M059J (cell line): ENCODE measurements at regions not wholly inside any gene's neighbourhood (a gene's known extent, or its start where the extent isn't known, plus 50 kb on each side); places are given as distances from the start of the nearest gene placed in this dataset.

Experiments
- DNase-seq: peaks from one replicate; pipeline ENCODE4 v3.0.0-alpha.2; 2012; ENCODE audit warnings: low read depth

- DNase-seq, result no peak
Measured at GRCh38 chr5:166293892-166294291, 1997.6 kb upstream of the WWC1 start.

DNA sequence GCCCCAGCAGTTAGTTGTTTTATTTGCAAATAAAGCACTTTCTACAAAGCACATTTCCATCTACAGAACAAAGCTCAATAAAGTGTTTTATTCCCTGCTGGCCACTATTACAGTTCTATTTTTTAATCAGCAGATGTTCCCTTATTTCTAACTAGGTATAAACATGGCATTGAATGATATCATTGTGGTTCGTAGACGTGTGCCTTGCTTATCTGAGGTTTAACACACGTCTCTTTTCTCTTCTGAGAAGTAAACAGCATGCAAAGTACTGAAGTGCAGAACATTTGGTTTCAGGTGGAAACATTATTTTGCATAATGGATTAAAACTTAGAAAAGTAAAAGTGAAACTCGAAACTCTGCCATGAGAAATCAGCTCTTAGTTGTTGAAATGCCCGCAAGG lies 1989.3 kb upstream of the WWC1 start:
- no peak for DNase-seq

- DNase-seq, result no peak
Measured at GRCh38 chr5:166317425-166317824, 1974.0 kb upstream of the WWC1 start.

- no peak for DNase-seq
Measured at GRCh38 chr5:166320920-166321480, 1970.4 kb upstream of the WWC1 start.

GRCh38 chr5:166324372-166324771 lies 1967.1 kb upstream of the WWC1 start:
- DNase-seq, result no peak

- no peak for DNase-seq
Measured at GRCh38 chr5:166329149-166329800, 1962.2 kb upstream of the WWC1 start.

GRCh38 chr5:166330036-166330435 lies 1961.4 kb upstream of the WWC1 start:
- no peak for DNase-seq

- DNase-seq, result no peak
Measured at GRCh38 chr5:166331521-166331920, 1959.9 kb upstream of the WWC1 start.

DNA sequence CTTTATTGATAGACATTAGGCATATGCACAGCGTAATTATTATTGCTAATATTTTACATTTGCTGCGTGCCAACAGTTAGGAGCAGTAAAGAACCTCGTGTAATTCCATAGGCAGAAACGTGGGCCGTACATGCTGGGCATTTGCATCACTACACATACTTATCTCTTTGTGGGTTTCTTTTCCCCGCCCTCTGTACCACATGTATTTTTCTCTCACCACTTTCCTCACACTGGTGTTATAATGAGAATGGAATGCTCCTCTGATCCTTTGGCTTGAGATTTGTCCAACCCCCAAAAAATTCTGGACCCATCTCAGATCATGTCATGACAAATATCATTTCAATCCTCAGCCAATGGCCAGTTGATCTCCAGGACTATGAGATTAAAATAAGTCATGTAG lies 1952.6 kb upstream of the WWC1 start:
- no peak for DNase-seq

- no peak for DNase-seq
Measured at GRCh38 chr5:166340039-166340438, 1951.4 kb upstream of the WWC1 start.

GRCh38 chr5:166341740-166342337 lies 1949.6 kb upstream of the WWC1 start:
- DNase-seq, result no peak

DNA sequence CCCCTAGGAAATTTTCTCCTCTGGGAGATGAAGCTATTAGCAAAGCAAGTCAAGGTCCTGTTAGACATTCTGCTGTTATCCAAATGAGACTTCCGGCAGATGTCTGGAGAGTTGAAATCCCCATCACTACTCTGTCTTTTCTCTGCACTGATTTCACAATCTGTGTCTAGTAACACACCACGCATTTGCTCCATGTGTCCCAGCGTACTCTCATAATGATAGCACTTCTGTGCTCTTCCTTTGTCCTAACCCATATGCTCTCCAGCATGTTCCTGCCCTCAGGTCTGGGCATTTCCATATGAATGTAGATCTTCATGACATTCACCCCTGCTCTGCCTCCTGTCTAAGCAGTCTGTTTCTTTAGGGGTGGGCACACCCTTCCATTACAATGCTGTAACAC lies 1949.0 kb upstream of the WWC1 start:
- no peak for DNase-seq

DNA sequence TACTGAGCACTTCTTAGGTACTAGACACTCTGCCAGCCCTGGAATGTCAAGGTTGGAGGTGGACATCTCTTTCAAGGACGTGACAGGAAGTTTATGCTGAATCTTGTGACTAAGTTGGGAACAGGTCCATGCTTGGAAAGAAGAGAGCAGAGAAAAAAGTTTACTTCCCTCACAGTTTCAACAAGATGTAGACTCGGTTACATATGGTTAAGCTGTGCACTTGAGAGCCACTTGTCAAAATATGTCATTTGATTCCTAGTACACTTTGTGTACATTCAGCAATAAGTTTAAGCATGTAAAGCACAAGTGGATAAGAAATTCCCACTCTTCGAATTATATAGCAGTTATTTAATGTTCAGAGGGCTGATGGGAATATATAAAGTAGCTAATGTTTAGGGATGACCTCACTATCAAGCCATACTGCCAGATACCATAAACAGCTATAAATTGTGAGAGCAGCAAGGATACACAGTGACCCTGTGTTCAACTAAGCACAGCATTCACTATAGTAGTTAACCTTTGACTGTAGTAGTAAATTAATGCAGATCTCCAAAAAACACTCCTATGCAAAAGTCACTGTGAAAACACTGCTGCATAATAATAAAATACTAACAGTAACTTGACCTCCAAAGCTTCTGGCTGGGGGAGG lies 1944.6 kb upstream of the WWC1 start:
- no peak for DNase-seq

DNA sequence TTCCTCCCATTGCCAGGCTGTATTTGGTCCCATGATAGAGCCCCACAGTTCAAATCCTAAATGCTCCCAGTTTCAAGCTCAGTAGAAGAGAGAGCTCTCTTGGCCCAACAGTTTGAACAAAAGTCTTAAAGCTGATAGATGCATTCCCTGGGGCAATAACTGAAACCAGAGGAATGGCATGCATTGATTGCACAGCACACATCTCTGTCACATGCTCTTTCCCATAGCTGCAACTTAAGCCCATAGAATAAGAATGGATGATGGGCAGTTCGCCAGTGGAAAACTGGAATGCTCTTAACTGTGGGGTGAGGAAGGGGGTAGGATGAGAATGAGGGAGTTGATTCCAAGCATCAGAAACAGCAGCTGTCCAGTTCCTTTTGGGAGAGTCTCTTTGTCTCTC lies 1942.4 kb upstream of the WWC1 start:
- no peak for DNase-seq

GRCh38 chr5:166353580-166353979 lies 1937.9 kb upstream of the WWC1 start:
- no peak for DNase-seq

DNA sequence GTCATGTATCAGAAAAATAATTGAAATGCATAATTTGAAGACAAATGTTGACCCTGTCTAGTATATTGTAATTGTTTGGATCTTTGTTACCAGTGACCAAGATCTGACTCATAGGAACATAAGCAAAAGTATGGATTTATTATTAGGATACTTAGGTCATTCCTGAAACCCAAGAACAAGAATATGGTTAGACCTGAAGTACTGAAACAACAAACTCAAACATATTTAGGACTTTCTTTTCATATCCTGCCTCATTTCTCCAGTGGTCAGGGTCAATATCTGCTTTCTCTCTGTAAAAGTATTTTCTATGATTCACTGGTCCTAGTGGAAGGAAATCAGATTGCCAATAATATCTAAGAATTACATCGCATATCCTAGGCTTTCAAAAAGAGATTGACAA lies 1937.1 kb upstream of the WWC1 start:
- DNase-seq, result no peak

GRCh38 chr5:166356096-166356495 lies 1935.3 kb upstream of the WWC1 start:
- no peak for DNase-seq

- DNase-seq, result no peak
Measured at GRCh38 chr5:166358127-166358830, 1933.2 kb upstream of the WWC1 start.

DNA sequence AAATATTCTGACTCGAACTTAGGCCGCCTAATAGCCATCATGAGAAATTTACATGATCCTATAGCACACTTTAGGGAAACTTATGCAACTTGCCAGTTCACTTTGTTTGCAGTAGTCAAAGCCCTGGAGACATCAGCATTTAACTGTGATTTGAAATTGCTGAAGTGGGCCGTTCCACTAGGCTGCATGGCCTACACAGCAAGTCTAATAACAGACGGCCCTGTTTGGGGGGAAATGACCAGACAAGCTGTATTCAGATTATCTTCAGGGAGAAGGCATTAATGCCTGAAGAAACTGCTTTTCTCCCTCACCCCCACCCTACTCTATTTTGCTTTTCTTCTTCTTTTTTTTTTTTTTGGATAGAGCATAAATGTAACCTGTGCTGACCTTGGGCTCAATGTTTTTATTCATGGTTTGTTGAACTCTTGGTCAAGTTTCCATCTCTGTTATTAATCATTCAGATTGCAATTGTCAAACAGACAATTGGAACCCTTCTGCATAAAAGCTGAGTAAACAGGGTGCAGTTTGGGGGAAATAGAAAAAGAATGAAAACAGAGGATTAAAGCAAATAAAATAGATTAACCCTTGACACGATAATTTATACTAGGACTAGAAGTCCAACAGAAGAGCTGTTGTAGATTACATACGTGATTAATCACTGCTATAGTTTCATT lies 1928.2 kb upstream of the WWC1 start:
- no peak for DNase-seq

GRCh38 chr5:166365164-166365563 lies 1926.3 kb upstream of the WWC1 start:
- no peak for DNase-seq

GRCh38 chr5:166367391-166367790 lies 1924.1 kb upstream of the WWC1 start:
- DNase-seq, result no peak

GRCh38 chr5:166369346-166369745 lies 1922.1 kb upstream of the WWC1 start:
- DNase-seq, result no peak
